NCI-H1417 treated with DMSO at 0.1 percent for 48 hours (cell line): ENCODE measurements at regions not wholly inside any gene's neighbourhood (a gene's known extent, or its start where the extent isn't known, plus 50 kb on each side); places are given as distances from the start of the nearest gene placed in this dataset.

Experiments used
- DNase-seq: peaks from one replicate; lab custom pipeline; 2025; lab: John Stamatoyannopoulos, UW

DNA sequence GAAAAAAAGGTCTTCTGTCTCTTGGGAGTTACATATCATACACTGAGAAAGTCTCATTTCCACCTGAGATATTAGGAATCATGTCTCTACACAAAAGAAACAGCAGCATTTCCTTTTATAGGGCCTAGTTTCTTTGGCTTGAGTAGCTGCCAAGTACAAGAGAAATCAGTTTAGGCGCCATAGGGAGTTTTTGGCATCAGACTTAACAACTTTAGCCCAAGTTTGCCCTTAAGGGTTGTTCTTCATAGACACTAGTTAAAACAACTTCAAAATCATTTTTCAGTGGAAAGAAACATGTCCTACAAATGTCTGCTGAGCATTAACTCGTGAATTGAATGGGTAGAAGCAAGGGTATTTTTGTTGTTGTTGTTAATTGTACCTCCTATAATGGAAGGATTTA, 587.0 kb upstream of the DSEL start:
- DNase-seq: no peak

DNA sequence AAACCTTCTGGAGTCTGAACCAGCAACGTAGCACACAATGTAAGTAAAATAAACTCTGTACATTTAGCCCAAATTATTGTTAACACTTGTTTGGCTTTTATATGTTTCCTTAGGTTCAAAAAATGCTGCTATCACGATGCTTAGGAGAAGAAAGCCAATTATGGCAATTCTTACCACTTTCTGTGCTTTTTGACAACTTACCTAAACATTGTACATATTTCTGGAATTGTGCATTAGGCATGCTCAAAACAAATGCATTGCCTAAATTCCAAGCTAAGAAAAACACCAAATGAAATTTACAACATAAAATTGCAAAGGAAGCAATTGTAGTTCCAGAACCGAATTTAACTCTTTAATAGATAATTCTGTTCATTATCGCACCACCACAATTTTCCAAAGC, 585.6 kb upstream of the DSEL start:
- DNase-seq: no peak

DNA sequence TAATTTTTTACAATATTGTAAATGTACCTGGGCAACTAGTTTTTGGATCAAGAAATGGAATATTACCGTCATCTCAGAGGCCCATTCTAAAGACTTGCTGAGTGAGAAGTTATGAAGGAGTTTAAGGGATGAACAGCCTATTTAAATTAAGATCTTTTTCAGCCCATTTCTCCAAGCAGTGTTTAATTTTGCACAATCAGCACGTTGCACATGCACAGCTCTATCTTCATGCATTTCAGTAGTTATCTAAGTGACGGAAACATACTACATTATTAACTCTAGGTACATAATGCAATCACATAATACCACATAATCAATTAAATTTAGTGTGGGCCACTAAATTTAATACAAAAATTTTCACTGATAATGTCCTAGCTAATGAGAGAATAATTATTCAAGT, 582.1 kb upstream of the DSEL start:
- no peak for DNase-seq

DNA sequence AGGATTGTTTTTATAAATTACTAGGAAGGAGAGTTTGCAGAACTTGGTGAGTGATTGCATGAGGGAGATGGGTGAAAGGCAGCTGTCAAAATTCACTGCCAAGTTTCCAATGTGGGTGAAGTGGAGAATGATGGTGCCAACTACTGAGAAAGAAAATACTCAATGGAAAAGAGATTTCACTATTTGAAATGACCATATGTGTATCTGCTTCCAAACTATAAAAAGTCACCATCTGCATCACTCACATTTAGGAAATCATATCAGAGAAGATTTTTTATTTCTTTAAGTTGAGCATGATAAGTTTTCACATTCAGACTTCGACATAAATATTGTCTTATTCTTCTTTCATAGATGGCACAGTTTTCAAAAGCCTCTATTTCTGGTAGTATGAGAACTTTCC, 570.0 kb upstream of the DSEL start:
- no peak for DNase-seq

DNA sequence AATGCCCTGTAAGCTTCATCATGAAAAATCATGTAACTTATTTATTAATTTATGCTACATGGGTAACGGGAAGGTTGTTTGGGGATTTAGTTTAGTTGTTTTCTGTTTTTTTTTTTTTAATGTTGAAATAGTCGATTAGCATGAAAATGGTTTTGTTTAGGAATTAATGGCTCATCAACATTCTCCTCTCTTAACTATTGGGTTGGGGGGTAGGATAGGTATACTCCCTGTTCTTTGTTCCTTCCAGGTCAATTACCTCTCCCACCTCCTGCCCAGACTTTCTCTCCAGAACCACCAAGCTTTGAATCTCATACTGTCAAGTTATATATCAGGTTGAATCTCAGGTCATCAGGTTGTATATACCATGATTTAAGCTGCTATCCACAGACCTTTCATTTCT, 568.7 kb upstream of the DSEL start:
- DNase-seq: no peak

DNA sequence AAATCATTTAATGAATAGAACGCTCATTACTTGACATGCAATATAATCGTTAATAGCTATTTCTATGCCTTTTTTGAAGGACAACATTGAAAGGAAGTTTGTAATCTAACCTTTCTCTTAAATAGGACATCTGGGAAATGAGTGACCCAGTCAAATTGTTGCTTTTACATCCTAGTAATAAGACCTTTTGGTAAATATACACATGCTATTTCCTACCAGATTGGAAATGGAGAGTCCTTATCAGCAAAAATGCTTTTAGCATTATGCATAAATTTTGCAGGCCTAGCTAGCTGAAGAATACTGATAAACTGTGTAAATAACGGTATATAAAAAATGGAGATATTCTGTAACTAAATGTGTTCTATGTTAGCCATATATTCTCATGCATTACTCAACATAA, 567.3 kb upstream of the DSEL start:
- DNase-seq: no peak

DNA sequence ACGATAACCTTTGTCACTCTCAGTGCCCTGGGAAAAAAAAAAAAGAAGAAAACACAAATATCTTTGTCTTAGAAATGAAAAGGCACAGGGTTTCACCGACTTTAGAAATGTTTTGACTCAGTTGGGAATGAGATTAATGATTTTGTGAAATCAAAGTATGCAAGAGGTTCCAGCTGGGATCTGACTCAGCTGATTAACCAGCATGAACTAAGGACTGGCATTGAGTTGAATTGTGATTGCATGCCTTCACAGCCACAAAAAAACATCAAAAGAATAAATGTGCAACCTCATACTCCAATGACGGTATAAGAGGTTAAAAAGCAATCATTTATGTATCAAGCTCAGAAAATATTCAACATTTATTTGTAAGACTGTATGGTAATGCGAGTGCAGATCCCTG, 566.6 kb upstream of the DSEL start:
- no peak for DNase-seq

DNA sequence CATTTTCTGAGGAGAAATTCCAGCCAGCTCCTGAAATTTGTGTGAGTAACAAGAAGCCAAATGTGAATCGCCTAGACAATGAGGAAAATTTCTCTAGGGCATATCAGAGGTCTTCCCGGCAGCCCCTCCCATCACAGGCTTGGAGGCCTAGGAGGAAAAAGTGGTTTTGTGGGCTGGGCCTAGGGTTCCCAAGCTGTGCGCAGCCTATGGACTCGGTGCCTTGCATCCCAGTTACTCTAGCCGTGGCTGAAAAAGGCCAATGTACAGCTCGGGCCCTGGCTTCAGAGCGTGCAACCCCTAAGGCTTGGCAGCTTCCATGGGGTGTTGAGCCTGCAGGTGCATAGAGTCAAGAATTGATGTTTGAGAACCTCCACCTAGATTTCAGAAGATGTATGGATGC, 556.2 kb upstream of the DSEL start:
- no peak for DNase-seq

DNA sequence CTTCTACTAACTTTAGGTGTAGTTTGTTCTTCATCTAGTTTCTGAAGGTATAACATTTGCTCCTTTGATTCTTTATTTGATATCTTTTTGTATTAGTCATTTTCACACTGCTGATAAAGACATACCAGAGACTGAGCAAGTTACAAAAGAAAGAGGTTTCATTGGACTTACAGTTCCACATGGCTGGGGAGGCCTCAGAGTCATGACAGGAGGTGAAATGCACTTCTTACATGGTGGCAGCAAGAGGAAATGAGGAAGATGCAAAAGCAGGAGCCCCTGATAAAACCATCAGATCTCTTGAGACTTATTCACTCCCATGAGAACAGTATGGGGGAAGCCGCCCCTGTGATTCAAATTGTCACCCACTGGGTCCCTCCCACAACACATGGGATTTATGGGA, 544.4 kb upstream of the DSEL start:
- no peak for DNase-seq

DNA sequence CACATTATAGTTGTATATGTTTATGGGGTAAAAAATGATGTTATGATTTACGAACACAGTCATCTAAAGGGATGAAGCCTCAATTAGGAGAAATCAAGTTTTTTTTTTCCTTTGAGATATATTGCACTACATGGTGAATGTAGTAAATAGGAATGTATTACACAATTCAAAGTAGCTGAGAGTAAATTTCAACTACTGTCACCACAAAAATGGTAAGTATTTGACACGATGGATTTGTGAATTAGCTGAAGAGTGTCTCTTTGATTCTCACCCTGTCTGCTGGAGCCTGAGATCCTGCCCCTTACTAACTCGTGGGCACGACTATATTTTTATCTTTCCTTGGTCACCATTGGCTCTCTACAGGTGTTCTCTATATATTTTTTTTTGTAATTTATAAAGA, 540.4 kb upstream of the DSEL start:
- no peak for DNase-seq

DNA sequence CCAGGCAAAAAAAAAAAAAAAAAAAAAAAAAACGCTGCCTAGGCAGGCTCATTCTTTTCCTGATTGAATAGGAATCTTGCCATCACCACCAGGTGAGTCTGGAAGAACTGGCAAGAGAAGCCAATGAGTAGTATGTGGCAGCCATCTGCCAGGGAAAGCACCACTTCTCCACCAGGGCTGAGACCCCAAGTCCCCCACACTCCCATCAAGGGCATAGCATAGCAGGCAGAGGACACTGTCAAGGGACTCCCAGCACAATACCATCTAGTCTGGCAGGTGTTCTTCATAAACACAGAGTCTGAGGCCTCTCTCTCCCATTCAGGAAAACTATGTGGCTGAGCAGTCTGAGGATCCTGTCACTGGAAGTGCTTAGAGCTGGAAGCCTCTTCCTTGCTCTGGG, 538.1 kb upstream of the DSEL start:
- DNase-seq: no peak

DNA sequence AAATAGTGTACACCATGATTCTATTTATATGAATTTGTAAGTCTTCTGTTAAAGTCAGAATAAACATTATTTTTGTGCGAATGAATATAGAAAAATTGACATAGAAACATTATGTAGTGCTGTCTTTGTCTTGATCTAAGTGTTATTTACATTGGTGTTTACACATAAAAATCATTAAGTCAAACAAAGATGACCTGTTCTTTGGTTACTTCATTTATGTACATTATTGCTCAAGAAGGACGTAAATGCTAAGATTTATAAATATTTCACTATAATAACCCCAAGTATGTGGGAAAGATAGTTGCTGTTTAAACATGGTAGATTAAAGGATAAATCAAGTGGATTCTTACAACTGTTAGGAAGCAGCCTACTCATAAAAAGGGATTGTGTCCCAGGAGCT, 536.8 kb upstream of the DSEL start:
- no peak for DNase-seq

DNA sequence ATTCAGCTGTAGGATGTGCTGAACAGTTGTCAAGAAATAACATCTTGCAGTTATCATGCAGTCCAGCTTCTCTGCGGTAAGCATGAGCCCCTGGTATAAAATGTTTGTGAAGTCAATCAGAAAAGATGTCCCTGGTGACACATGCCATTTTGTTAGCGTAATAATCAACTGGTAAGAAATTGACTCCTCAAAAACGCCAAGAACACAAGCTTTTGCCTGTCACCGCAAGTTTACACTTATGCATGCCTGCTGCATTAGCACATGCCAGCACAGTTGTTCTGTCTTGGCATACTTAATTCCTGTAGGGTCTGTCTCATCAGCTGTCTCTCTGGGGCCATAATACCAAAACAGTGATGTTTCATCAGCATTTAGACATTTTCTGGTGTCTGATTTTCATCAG, 524.8 kb upstream of the DSEL start:
- DNase-seq: no peak

DNA sequence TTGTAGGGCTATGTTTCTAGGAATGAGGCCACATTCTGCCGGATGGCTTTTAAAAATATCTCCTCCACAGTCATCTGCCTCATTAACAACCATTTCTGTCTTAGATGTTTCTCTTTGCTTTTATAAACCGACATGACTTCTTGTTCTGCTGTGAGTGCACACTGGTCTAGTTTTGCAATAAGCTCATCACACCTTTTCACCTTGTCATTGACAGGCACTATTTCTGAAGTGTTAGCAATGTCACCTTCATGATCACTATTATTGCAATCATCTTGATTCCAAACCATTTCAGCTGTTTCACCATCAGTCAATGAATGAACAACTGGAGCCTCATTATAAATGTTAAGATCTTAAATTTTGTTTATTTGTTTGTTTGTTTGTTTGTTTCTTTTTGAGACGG, 523.7 kb upstream of the DSEL start:
- no peak for DNase-seq

DNA sequence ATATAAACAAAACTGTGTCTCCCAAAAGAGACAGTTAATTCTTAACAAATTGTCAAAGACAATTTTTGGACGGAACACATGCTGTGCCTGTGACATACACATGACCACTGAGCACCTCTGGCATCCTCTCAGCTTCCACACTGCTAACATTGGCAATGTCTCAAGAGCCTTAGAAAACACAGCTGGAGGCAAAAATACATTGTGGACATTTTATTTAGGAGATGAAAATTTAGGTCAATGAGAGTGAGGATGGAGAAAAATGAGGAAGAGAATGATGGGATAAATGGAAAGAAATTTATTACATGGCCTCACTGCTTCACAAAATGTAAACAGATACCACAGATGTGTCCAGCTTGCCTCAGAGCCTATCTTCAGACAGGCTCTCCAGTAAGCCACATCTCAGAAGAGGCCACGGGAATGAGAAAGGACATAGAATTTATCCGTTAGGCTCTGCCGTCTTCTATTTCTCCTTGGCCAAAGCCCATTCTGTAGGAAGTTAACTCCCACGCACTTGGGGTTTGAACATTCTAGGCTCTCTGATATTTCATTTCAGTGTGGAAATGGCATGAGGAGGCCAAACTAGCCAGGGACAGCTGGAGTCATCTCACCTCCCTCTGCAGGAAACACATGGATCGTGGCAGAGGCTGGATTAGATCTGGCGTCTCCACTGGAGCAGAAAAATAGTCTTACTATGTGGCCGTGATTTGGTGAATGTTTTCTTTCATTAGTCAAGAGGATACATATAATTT, 519.4 kb upstream of the DSEL start:
- DNase-seq: no peak

DNA sequence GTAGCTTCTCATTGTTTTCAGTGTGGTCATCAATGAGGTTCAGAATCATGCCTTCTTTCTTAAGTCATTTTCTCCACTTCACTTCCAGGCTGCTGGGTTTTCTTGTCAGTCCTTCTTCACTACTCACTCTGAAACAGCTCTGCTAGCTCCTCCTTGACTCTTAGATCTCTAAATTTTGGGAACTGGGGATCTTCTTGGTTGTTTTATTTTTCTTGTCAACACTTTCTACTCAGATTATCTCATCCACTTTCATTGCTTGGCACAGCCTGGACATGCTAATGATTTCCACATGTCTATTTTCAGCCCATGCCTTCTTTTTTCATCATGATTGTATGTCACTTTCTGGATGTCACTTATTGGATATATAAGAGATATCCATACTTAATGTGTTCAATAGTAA, 517.8 kb upstream of the DSEL start:
- DNase-seq: no peak

DNA sequence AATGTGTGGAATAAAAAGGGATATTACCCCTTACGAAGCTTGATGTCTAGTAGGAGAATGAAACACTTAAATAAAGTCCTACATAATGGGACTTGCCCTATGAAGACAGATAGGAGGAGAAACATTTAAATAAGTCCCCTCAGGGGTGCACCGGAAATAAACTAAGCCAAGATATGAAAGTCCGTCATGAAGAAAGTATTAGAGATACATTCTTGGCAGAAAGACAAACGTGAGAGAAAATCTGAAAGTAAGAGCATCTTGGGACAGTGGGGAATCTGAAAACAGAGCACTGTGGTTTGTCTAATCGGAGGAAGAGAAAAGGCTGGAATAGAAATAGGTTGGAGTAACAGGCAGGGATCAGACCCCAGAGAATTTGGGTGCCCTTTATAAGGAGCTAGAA, 516.9 kb upstream of the DSEL start:
- DNase-seq: no peak

DNA sequence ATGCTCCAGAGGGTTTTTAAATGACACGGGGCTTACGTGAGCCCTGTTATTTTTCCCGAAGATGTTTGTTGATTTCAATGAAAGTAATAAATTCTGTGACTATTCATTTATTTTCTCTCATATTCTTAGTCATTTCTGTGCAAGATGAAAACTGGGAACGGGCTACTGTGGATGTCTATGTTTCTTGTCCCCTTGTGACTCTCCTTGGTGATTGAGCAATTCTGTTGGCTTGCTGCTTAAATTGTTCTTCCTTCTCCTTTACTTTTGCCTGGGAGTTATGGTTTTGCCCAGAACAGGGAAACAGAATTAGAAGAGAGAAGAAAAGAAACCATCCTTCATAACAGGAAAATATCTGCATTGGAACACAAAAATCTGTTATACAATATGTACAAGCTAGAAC, 508.2 kb upstream of the DSEL start:
- no peak for DNase-seq

DNA sequence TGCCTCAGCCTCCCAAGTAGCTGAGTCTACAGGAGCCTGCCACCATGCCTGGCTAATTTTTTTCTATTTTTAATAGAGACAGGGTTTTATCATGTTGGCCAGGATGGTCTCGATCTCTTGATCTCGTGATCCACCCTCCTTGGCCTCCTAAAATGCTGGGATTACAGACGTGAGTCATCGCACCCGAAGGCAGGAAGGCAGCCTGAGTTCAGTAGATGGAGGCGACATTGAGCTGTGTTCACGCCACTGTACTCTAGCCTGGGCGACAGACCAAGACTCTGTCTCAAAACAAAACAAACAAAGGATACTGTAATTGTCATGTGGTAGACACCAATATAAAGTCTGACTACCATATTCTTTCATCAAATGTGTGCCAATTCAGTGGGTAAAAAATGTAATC, 500.9 kb upstream of the DSEL start:
- DNase-seq: no peak

DNA sequence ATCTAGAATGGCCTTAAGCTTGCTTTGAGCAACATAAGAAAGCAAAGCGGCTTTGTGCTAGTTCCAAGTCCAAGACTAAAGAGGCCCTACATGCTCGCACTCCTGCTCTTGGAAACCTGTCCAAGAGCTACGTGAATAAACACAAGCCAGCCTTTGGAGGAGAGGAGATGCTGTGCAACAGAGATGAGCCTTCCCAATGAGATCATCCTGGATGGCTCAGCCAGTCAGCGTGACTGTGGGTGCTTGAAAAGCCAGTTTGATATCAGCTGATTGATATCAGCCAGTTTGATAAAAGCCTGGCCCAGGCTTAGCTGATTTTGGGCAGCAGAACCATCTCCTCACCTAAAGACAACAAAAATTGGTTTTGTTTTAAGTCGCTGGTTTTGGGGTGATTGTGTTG, 481.0 kb upstream of the DSEL start:
- no peak for DNase-seq

DNA sequence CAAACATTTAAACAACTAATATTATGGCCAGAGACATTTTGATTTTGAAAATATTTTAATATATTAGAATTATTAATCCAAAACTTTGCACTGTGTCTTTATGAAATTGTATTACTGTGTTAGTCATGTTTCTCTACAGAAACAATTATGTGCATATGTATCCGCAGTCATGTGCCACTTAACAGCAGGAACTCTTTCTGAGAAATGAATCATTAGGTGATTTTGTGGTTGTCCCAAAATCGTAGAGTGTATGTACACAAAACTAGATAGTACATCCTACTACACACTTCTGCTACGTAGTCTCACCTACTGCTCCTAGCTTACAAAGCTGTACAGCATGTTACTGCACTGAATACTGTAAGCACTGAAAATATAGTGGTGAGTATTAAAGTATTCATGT, 479.2 kb upstream of the DSEL start:
- no peak for DNase-seq

DNA sequence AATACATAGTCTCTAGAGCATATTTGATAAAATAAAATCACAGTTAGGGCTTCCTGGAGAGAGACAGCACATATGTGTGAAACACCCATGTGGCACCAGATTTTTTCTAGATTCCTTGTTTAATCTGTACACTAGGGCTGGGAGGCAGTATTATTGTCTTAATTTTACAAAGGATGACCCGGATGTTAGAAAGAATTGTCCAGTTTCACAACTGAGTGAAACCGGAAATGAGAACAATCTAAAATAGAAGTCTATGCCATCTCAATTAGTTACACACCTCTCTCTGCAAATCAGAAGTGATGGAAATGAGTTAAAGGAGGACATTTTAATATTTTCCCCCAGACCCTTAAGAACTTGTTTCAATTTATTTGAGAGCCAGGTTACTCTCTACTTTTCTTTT, 463.7 kb upstream of the DSEL start:
- DNase-seq: no peak

DNA sequence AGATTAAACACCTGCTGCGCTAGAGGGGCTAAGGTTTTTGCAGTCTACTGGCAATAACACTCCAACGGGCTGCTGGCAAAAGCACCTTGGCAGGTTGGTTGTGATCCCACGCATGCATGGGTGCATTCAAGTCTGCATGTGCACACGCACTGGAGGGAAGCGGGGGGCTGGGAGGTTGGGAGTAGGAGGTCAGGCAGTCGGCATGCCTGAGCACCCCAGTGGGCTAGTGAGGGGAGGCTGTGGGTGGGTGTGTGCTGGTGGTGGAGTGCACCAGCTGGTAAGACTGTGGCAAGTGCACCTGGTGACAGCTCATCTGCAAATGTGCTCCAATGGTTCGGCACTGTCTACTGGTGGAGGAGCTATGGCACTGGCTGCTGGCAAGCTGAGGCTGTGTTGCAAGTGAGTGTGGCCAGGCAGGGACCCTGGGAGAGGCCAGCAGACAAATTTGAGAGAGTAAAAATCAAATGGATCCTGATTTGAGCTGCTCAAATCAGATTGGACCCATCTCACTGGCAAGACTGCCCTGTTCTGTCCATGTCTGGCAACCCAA, 460.6 kb upstream of the DSEL start:
- DNase-seq: no peak

DNA sequence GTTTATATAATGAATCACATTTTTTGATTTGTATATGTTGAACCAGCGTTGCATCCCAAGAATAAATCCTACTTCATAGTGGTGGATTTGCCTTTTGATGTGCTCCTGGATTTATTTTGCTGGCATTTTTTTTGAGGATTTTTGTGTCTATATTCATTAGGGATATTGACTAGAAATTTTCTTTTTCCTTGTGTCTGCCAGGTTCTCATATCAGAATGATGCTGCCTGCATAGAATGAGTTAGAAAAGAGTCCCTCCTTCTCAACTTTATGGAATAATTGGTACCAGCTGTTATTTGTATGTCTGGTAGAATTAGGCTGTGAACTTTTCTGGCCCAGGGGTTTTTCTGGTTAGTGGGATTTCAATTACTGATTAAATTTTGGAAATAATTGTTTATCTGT, 457.4 kb upstream of the DSEL start:
- DNase-seq: no peak

DNA sequence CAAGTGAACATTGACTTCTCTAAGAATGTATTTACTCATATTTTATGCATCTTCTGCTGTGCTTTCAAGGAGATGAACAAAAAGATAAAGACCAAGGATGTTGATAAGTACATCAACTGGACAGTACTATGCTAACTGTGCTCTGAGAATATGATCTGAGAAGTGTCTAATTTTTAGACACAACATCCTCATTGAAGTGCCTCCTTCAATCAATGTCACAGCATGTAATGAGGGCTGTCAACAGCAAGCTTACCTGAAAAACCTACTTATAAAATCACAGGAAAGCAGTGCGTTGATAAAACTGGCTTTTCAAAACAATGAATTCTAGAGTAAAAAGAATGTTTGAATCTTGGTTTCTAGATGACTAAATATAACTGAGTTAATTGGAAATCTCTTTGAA, 452.9 kb upstream of the DSEL start:
- DNase-seq: peak; percentile 22
